H9 (cell line): ENCODE measurements at regions not wholly inside any gene's neighbourhood (a gene's known extent, or its start where the extent isn't known, plus 50 kb on each side); places are given as distances from the start of the nearest gene placed in this dataset.

Experiments
- DNase-seq: peaks from one replicate; pipeline ENCODE4 v3.0.0-alpha.2; 2017
- H2AFZ ChIP-seq: one replicate; pipeline ENCODE4 v1.6.1; 2013; ENCODE audit warnings: mild to moderate bottlenecking, low read length, control low read depth, moderate library complexity
- H2AK5ac ChIP-seq: 2 replicates; pipeline ENCODE4 v1.6.1; 2013; ENCODE audit warnings: low read length, control low read depth, mixed read lengths; ENCODE audit not compliant: insufficient read length
- H2BK120ac ChIP-seq: one replicate; pipeline ENCODE4 v1.6.1; 2013; ENCODE audit warnings: low read depth, mild to moderate bottlenecking, low read length, control low read depth, inconsistent platforms; ENCODE audit not compliant: poor library complexity, severe bottlenecking
- H2BK12ac ChIP-seq: 2 replicates; pipeline ENCODE4 v1.6.1; 2013; ENCODE audit warnings: low read length, control low read depth, mixed read lengths, low read depth; ENCODE audit not compliant: insufficient read length
- H2BK15ac ChIP-seq: 2 replicates; pipeline ENCODE4 v1.6.1; 2013; ENCODE audit warnings: low read depth, low read length, control low read depth
- H2BK20ac ChIP-seq: one replicate; pipeline ENCODE4 v1.6.1; 2013; ENCODE audit warnings: low read depth, mild to moderate bottlenecking, low read length, control low read depth, inconsistent platforms; ENCODE audit not compliant: poor library complexity, severe bottlenecking
- H2BK5ac ChIP-seq: 2 replicates; pipeline ENCODE4 v1.6.1; 2013; ENCODE audit warnings: low read length, control low read depth, mixed read lengths; ENCODE audit not compliant: insufficient read length
- H3K14ac ChIP-seq: 2 replicates; pipeline ENCODE4 v1.6.1; 2013; ENCODE audit warnings: low read length, control low read depth; ENCODE audit not compliant: insufficient read depth
- H3K18ac ChIP-seq: 2 replicates; pipeline ENCODE4 v1.6.1; 2013; ENCODE audit warnings: low read depth, mild to moderate bottlenecking, mixed read lengths, low read length, control low read depth; ENCODE audit not compliant: insufficient read length
- H3K23ac ChIP-seq: 2 replicates; pipeline ENCODE4 v1.6.1; 2013; ENCODE audit warnings: low read length, control low read depth, mixed read lengths, low read depth; ENCODE audit not compliant: insufficient read length
- H3K23me2 ChIP-seq: 2 replicates; pipeline ENCODE4 v1.6.1; 2013; ENCODE audit warnings: low read depth, mild to moderate bottlenecking, mixed read lengths, low read length, control low read depth; ENCODE audit not compliant: insufficient read length, poor library complexity, severe bottlenecking
- H3K27ac ChIP-seq: 2 replicates; pipeline ENCODE4 v1.5.1; 2013; ENCODE audit warnings: low read length, control low read depth, mixed read lengths, low read depth; ENCODE audit not compliant: insufficient read length
- H3K27me3 ChIP-seq: 2 replicates; pipeline ENCODE4 v1.6.1; 2013; ENCODE audit warnings: low read length, control low read depth, inconsistent platforms; ENCODE audit not compliant: insufficient read depth
- H3K4ac ChIP-seq: 2 replicates; pipeline ENCODE4 v1.6.1; 2013; ENCODE audit warnings: low read depth, mild to moderate bottlenecking, control low read depth, inconsistent platforms, low read length, moderate library complexity
- H3K4me1 ChIP-seq: 2 replicates; pipeline ENCODE4 v1.6.1; 2013; ENCODE audit warnings: low read length, control low read depth, inconsistent platforms; ENCODE audit not compliant: insufficient read depth
- H3K4me2 ChIP-seq: 2 replicates; pipeline ENCODE4 v1.6.1; 2013; ENCODE audit warnings: low read length, control low read depth, mixed read lengths; ENCODE audit not compliant: insufficient read length, insufficient read depth
- H3K56ac ChIP-seq: 2 replicates; pipeline ENCODE4 v1.6.1; 2013; ENCODE audit warnings: low read depth, mild to moderate bottlenecking, mixed read lengths, low read length, control low read depth; ENCODE audit not compliant: insufficient read length
- H3K79me1 ChIP-seq: 2 replicates; pipeline ENCODE4 v1.6.1; 2013; ENCODE audit warnings: low read depth, mild to moderate bottlenecking, moderate library complexity, low read length, control low read depth, inconsistent platforms; ENCODE audit not compliant: insufficient read depth, poor library complexity, severe bottlenecking
- H3K79me2 ChIP-seq: 2 replicates; pipeline ENCODE4 v1.6.1; 2013; ENCODE audit warnings: low read length, control low read depth, inconsistent platforms; ENCODE audit not compliant: insufficient read depth
- H3K9ac ChIP-seq: 2 replicates; pipeline ENCODE4 v1.6.1; 2013; ENCODE audit warnings: low read length, control low read depth, mixed read lengths; ENCODE audit not compliant: insufficient read length; ENCODE audit errors: extremely low read depth
- H3K9me3 ChIP-seq: one replicate; pipeline ENCODE4 v1.6.1; 2013; ENCODE audit warnings: low read depth, low read length, inconsistent platforms; ENCODE audit not compliant: control insufficient read depth
- H3T11ph ChIP-seq: one replicate; pipeline ENCODE4 v1.6.1; 2013; ENCODE audit warnings: mild to moderate bottlenecking, low read length, control low read depth, inconsistent platforms
- H4K20me1 ChIP-seq: one replicate; pipeline ENCODE4 v1.6.1; 2013; ENCODE audit not compliant: control insufficient read depth, insufficient read length, insufficient read depth
- H4K5ac ChIP-seq: 2 replicates; pipeline ENCODE4 v1.6.1; 2013; ENCODE audit warnings: low read depth, mild to moderate bottlenecking, mixed read lengths, low read length, control low read depth; ENCODE audit not compliant: insufficient read length
- H4K8ac ChIP-seq: replicated peaks from 2 replicates; pipeline ENCODE4 v1.6.1; 2013; ENCODE audit warnings: low read length, control low read depth, mixed read lengths, low read depth; ENCODE audit not compliant: insufficient read length
- H4K91ac ChIP-seq: 2 replicates; pipeline ENCODE4 v1.6.1; 2013; ENCODE audit warnings: low read depth, mild to moderate bottlenecking, moderate library complexity, mixed read lengths, low read length, control low read depth; ENCODE audit not compliant: insufficient read length
- H3K27ac Mint-ChIP-seq, 3 experiments: 2 replicates in 2 of 3; 3 replicates in 1 of 3; pipeline ENCODE4 v1.8.0; 2020 to 2021; ENCODE audit warnings: mixed read lengths in 3 of 3, mild to moderate bottlenecking in 1 of 3, moderate library complexity in 1 of 3
- H3K27me3 Mint-ChIP-seq: 2 replicates; pipeline ENCODE4 v1.8.0; 2021; ENCODE audit warnings: low read depth, mild to moderate bottlenecking, moderate library complexity, mixed read lengths
- H3K36me3 Mint-ChIP-seq, 3 experiments: 2 replicates in 2 of 3; 3 replicates in 1 of 3; pipeline ENCODE4 v1.8.0; 2020 to 2021; ENCODE audit warnings: low read depth in 3 of 3, mixed read lengths in 3 of 3; ENCODE audit not compliant: insufficient read depth in 1 of 3
- H3K4me1 Mint-ChIP-seq, 2 experiments: 2 replicates each; pipeline ENCODE4 v1.8.0; 2020; ENCODE audit warnings: mixed read lengths in 2 of 2
- H3K4me3 Mint-ChIP-seq, 2 experiments: 2 replicates in 1 of 2; 3 replicates in 1 of 2; pipeline ENCODE4 v1.8.0; 2020 to 2021; ENCODE audit warnings: mild to moderate bottlenecking in 2 of 2, mixed read lengths in 2 of 2, moderate library complexity in 1 of 2
- H3K9me3 Mint-ChIP-seq, 2 experiments: 2 replicates in 1 of 2; 3 replicates in 1 of 2; pipeline ENCODE4 v1.8.0; 2020; ENCODE audit warnings: mild to moderate bottlenecking in 2 of 2, mixed read lengths in 2 of 2, moderate library complexity in 1 of 2
- CTCF ChIP-seq: fragments of 200-600 bp; sonication (generic); conservative IDR thresholded peaks from 3 replicates; pipeline ENCODE4 v1.8.0; 2021; ENCODE audit warnings: antibody characterized with exemption, mild to moderate bottlenecking
- WGBS: extraction: QIAGEN DNeasy Blood & Tissue Kit; methylation state at CpG from one replicate; pipeline ENCODE4 v1.1.7; 2013; ENCODE audit warnings: missing lambda C conversion rate, low lambda C conversion rate, mixed read lengths; ENCODE audit not compliant: insufficient read length; ENCODE audit errors: extremely low coverage; 5-methylcytosine and 5-hydroxymethylcytosine counted together

GRCh38 chr5:98364549-98364948 lies 408.9 kb upstream of the RGMB start:
- H3K27ac Mint-ChIP-seq, result no peak overlapping the region
- H2AFZ ChIP-seq, result no peak overlapping the region
- WGBS, result no CpG with 5 or more reads among the region's 2 CpGs

More at GRCh38 chr5:98364549-98364948, 408.9 kb upstream of the RGMB start:
- Histone ChIP-seq H3K23me2 (no peaks in the 10 kb centered on the region), H2BK15ac (no peak overlapping the region), H3K56ac (no peak overlapping the region), H3K4me1 (no peaks in the 10 kb centered on the region), H3K27ac (no peak overlapping the region), H2BK5ac (no peak overlapping the region), H4K91ac (no peak overlapping the region), H3K9me3 (no peaks in the 10 kb centered on the region), H3K79me1 (no peaks in the 10 kb centered on the region), H4K8ac (no peak overlapping the region), H4K20me1 (no peaks in the 10 kb centered on the region), H3K18ac (no peak overlapping the region), H3K9ac (no peak overlapping the region), H2AK5ac (no peak overlapping the region), H2BK120ac (no peak overlapping the region), H3K4ac (no peak overlapping the region), H3K23ac (no peak overlapping the region), H2BK20ac (no peak overlapping the region), H3K79me2 (no peaks in the 10 kb centered on the region), H4K5ac (no peak overlapping the region), H2BK12ac (no peak overlapping the region), H3K27me3 (no peaks in the 10 kb centered on the region), H3K4me2 (no peak overlapping the region), H3K14ac (no peak overlapping the region), H3T11ph (no peak overlapping the region)
- peaks cover 0 to 9% (median 5%) of the 10 kb centered on the region in 3 experiments; a peak in 4 of 7 replicates for H3K36me3 Mint-ChIP-seq
- H3K4me1 Mint-ChIP-seq, result peaks cover 0 to 5% of the 10 kb centered on the region in 2 experiments; a peak in 1 of 4 replicates
- H3K27me3 Mint-ChIP-seq, result no peaks in the 10 kb centered on the region
- H3K9me3 Mint-ChIP-seq, result peaks cover 9 to 11% of the 10 kb centered on the region in 2 experiments; a peak in 4 of 5 replicates
- DNase-seq, result no peak
- H3K4me3 Mint-ChIP-seq, result no peak overlapping the region
- no peak for TF ChIP-seq CTCF
